Large intestine (tissue), 3 donors: ENCODE measurements at regions not wholly inside any gene's neighbourhood (a gene's known extent, or its start where the extent isn't known, plus 50 kb on each side); places are given as distances from the start of the nearest gene placed in this dataset.

Experiments
- DNase-seq, 2 donors: peaks; one replicate each; pipeline versions ENCODE4 v3.0.0 to v3.0.0-alpha.2; 2013
- H3K27ac ChIP-seq: one replicate; pipeline ENCODE4 v1.5.1; 2013; ENCODE audit warnings: low read length
- H3K27me3 ChIP-seq: 2 replicates; pipeline ENCODE4 v1.6.1; 2013; ENCODE audit warnings: low read length; ENCODE audit not compliant: control insufficient read depth, insufficient read depth
- H3K36me3 ChIP-seq: 2 replicates; pipeline ENCODE4 v1.6.1; 2013; ENCODE audit warnings: low read length; ENCODE audit not compliant: control insufficient read depth, insufficient read depth
- H3K4me1 ChIP-seq: one replicate; pipeline ENCODE4 v1.6.1; 2013; ENCODE audit warnings: low read length; ENCODE audit not compliant: control insufficient read depth, insufficient read depth
- H3K4me3 ChIP-seq: one replicate; pipeline ENCODE4 v1.5.1; 2013; ENCODE audit warnings: low read length
- H3K9me3 ChIP-seq: one replicate; pipeline ENCODE4 v1.6.1; 2013; ENCODE audit warnings: mild to moderate bottlenecking, low read depth, low read length, moderate library complexity; ENCODE audit not compliant: control insufficient read depth
- WGBS: methylation state at CpG from one replicate; pipeline ENCODE4 v1.1.5; 2013; ENCODE audit warnings: low lambda C conversion rate; ENCODE audit not compliant: insufficient coverage; 5-methylcytosine and 5-hydroxymethylcytosine counted together

DNA sequence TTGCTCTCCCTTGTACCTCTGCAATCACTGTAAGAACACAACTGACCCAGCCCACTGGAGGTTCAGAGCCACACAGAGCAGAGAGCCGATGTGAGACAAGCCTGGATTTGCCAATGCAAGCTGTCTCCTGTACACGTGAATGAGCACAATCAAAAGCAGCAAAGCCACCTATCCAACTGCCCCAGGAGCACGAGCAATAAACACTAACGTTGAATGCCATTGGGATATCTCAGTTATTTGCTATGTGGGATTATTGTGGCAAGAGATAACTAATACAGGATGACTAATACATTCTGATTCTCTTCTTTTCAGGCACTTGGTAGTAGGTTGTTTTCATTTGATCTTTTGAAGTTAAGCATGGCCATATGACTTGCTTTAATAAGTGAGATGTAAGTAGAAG lies 85.2 kb upstream of the FAM216B start:
- no peaks in the 10 kb centered on the region for H3K36me3 ChIP-seq
- WGBS, result no CpG with 5 or more reads among the region's 4 CpGs
- no peak overlapping the region for H3K27ac ChIP-seq
- no peaks in the 10 kb centered on the region for H3K27me3 ChIP-seq
- H3K4me1 ChIP-seq, result no peaks in the 10 kb centered on the region
- H3K9me3 ChIP-seq, result no peaks in the 10 kb centered on the region
- H3K4me3 ChIP-seq, result no peak overlapping the region
- DNase-seq, result no peak

DNA sequence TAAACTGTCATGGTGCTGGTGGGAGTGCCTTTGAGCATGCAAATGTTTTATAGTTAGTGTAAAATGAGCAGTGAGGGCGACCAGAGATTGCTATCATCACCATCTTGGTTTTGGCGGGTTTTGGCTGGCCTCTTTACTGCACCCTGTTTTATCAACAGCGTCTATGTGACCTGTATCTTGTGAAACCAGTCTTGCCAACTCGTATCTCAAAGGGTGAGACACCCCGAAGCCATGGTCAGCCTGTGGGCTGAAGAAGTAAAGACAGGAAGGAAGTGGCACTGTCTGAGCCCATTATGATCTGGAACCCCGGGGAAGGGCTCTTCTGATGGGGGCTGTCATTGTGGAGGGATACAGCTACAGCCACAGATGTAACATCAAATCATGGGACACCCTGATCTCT lies 81.5 kb upstream of the FAM216B start:
- no peak for DNase-seq
- WGBS, result no CpG with 5 or more reads among the region's 6 CpGs
- no peaks in the 10 kb centered on the region for H3K27me3 ChIP-seq
- H3K36me3 ChIP-seq, result no peaks in the 10 kb centered on the region
- no peaks in the 10 kb centered on the region for H3K4me1 ChIP-seq
- no peak overlapping the region for H3K27ac ChIP-seq
- H3K9me3 ChIP-seq, result no peaks in the 10 kb centered on the region
- no peak overlapping the region for H3K4me3 ChIP-seq

DNA sequence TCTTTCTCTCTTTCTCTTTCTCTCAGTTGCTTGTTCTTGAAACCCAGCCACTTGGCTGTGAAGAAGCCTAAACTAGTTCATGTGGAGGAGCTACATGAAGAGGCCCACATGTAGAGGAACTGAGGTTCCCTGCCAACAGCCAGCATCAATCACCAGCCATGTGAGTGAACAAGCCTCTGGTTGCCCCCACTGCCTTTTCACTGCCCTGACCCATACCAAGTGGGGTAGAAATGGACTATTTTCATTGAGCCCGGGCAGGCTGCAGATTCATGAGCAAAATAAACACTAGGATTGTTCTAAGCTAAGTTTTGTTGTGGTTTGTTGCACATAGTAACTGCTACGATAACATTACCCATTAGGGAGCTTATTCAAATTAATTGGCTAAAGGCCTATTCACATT lies 78.7 kb upstream of the FAM216B start:
- Histone ChIP-seq H3K36me3 (no peaks in the 10 kb centered on the region), H3K27ac (no peak overlapping the region), H3K27me3 (no peaks in the 10 kb centered on the region), H3K4me1 (no peaks in the 10 kb centered on the region), H3K9me3 (no peaks in the 10 kb centered on the region), H3K4me3 (no peak overlapping the region)
- DNase-seq, result no peak
- no CpG with 5 or more reads among the region's 2 CpGs for WGBS

DNA sequence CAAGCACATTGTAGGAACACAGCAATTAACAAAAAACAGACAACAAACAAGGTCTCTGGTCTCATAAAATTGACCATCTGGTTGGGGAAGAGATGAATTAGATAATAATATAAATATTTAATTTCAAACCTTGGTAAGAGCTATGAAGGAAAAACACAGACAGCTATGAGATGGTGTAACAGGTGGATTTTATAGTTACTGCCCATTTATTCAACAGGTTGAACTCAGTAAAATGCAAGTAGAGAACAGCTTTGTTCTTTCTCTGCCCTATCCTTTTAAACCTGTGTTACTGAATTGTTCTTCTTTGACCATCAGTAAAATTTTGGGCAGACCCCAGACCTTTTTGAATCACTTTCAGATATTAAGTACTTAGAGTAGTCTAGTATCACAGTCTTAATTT lies 77.6 kb upstream of the FAM216B start:
- H3K4me3 ChIP-seq, result no peak overlapping the region
- no peak for DNase-seq
- no peaks in the 10 kb centered on the region for H3K27me3 ChIP-seq
- H3K4me1 ChIP-seq, result no peaks in the 10 kb centered on the region
- no peaks in the 10 kb centered on the region for H3K9me3 ChIP-seq
- no peaks in the 10 kb centered on the region for H3K36me3 ChIP-seq
- H3K27ac ChIP-seq, result no peak overlapping the region

DNA sequence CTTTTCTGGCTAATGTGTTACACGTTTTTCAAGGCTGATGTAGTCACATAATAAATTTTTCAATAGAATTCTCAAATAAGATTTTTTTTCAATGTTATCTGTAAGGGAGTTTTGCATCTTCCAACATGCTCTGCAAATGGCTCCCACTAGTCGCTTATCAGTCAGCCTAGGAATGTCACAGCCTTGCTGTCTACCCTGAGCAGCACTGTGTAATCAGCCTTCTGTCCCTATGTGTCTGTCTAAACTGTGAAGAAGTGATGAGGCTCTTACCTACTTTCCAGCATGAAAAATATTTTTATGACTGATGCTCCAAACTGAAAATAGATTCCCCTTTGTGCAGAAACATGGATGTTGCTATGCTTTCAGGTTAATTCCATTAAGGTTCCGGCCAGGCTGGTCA lies 75.1 kb upstream of the FAM216B start:
- H3K9me3 ChIP-seq, result no peaks in the 10 kb centered on the region
- H3K36me3 ChIP-seq, result no peaks in the 10 kb centered on the region
- no peak overlapping the region for H3K4me3 ChIP-seq
- no peak for DNase-seq
- WGBS, result 20% methylated on average over 1 of the region's 3 CpGs
- H3K4me1 ChIP-seq, result no peaks in the 10 kb centered on the region
- no peak overlapping the region for H3K27ac ChIP-seq
- no peaks in the 10 kb centered on the region for H3K27me3 ChIP-seq

DNA sequence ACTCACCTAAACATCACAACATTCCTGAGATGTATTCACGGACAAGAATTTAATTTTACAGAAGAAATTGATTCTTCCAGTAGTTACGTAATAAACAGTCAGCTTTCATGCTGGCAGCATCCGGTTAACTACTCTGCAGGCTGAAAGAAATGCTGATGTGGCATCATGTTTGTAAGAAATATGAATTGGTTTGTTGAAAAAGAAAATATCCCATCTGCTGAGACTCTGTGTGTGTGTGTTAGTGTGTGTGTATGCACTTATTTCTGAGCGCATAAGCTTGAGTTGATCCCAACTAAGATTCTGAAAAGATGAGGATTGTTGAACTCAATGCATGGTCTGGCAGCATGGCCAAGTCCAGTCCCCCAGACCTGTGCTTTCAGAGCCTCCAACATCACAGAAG lies 74.3 kb upstream of the FAM216B start:
- 100% methylated on average over 1 of the region's 4 CpGs for WGBS
- Histone ChIP-seq H3K27me3 (no peaks in the 10 kb centered on the region), H3K9me3 (no peaks in the 10 kb centered on the region), H3K4me1 (no peaks in the 10 kb centered on the region), H3K27ac (no peak overlapping the region), H3K4me3 (no peak overlapping the region), H3K36me3 (no peaks in the 10 kb centered on the region)
- DNase-seq, result no peak

DNA sequence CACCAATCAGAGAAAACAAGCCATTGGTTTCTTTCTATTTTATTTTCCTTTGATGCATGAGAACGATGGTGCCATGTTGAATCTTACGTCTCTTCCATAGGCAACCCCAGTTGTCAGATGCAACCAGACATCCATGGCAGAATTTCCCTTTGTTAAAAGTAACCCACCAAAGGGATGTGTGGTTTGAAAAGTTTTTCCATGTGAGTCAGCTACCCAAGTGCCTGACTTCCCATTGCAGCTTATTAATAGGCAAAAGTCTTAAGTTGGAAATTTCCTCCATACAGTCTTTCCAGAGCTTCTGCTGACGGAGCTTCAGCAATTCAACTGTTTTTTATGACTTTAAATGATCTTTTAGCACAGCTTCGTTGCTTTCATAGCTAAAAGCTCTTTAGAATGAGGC lies 73.8 kb upstream of the FAM216B start:
- no peaks in the 10 kb centered on the region for H3K27me3 ChIP-seq
- no peak for DNase-seq
- no peak overlapping the region for H3K27ac ChIP-seq
- no peaks in the 10 kb centered on the region for H3K4me1 ChIP-seq
- H3K36me3 ChIP-seq, result no peaks in the 10 kb centered on the region
- 100% methylated on average over 3 of the region's 4 CpGs for WGBS
- H3K9me3 ChIP-seq, result no peaks in the 10 kb centered on the region
- H3K4me3 ChIP-seq, result no peak overlapping the region

DNA sequence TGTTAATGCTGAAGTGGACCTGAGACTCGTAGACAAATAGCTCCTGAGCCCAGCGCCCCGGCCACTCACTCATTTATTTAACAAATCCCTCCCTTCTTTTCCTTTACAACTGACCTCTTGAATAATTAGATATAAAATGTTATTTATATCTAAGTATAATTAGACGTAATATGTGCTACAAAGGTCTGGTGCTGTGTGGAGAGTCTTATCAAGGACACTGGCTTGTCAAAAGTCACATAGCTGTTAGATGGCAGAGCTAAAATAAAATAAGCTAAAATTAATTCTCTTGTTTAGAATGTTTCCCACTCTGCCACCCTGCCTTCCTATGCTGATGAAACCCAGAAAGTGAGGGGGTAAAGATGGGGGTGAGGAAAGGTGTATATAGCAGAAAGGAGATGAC lies 73.0 kb upstream of the FAM216B start:
- 96% methylated on average over 3 of the region's 4 CpGs for WGBS

DNA sequence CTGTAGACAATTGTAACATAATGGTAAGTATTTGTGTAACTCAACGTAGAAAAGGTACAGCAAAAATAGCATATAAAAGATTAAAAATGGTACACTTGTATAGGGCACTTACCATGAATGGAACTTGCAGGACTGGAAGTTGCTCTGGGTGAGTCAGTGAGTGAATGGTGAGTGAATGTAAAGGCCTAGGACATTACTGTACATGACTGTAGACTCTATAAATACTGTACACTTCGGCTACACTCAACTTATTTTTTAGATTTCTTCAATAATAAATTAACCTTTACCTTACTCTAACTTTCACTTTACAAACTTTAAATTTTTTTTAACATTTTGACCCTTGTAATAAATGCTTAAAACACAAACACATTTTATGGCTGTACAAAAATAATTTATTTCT lies 72.1 kb upstream of the FAM216B start:
- WGBS, result 100% methylated on average over 2 of the region's 2 CpGs
- H3K36me3 ChIP-seq, result no peaks in the 10 kb centered on the region
- DNase-seq, result no peak

More for the DNA sequence above, 73.0 kb upstream of the FAM216B start:
- no peak for DNase-seq
- Histone ChIP-seq H3K27ac (no peak overlapping the region), H3K27me3 (no peaks in the 10 kb centered on the region), H3K4me1 (no peaks in the 10 kb centered on the region), H3K4me3 (no peak overlapping the region), H3K9me3 (no peaks in the 10 kb centered on the region), H3K36me3 (no peaks in the 10 kb centered on the region)

DNA sequence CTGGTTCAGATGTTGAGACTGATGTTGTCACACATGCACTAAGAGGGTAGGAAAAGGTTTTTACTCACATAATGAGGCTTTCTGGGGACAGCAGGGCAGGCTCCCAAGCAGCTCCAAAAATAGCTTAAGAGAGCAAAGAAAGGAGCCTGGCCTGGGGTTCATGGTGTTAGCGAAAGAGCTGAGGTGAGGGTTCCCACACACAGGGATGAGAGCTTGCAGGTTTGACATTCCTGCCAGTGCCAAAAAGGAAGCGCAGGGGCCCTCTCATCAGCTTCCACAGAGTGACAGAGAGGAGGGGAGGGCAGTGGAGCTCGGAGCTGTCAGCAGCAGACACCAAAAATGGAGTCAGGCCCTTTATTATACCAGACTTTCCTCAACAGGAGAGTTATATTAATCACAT lies 65.5 kb upstream of the FAM216B start:
- whole genome bisulfite sequencing, result no CpG with 5 or more reads among the region's 3 CpGs
- Histone ChIP-seq H3K27me3 (no peaks in the 10 kb centered on the region), H3K4me1 (no peaks in the 10 kb centered on the region), H3K4me3 (no peak overlapping the region), H3K9me3 (no peaks in the 10 kb centered on the region), H3K27ac (no peak overlapping the region), H3K36me3 (no peaks in the 10 kb centered on the region)
- DNase-seq, result no peak

More for the DNA sequence above, 72.1 kb upstream of the FAM216B start:
- no peak overlapping the region for H3K27ac ChIP-seq
- no peaks in the 10 kb centered on the region for H3K4me1 ChIP-seq
- H3K27me3 ChIP-seq, result no peaks in the 10 kb centered on the region
- no peaks in the 10 kb centered on the region for H3K9me3 ChIP-seq
- H3K4me3 ChIP-seq, result no peak overlapping the region

DNA sequence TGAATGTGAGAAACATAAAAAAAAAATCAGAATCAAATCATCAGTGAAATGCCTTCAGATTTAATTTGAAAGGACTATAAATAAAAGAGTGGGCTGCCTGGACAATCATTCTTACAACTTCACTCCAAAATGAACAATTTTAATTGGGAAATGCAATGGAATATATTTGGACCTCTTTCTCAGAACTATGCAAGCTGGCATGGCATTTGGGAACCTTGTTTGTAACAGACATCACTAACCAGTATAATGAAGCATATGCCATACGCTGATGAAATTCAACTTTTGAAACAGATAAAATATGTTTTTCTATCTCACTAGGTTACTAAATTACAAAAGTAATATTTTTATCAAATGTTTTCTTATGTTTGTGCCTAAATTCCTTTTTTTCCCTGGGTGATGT lies 64.2 kb upstream of the FAM216B start:
- Histone ChIP-seq H3K27ac (no peak overlapping the region), H3K27me3 (no peaks in the 10 kb centered on the region), H3K9me3 (no peaks in the 10 kb centered on the region), H3K4me1 (no peaks in the 10 kb centered on the region), H3K4me3 (no peak overlapping the region), H3K36me3 (no peaks in the 10 kb centered on the region)
- no CpG with 5 or more reads among the region's 1 CpG for WGBS
- no peak for DNase-seq
